MM.1S (cell line): ENCODE measurements at regions not wholly inside any gene's neighbourhood (a gene's known extent, or its start where the extent isn't known, plus 50 kb on each side); places are given as distances from the start of the nearest gene placed in this dataset.

ENCODE experiments used
- DNase-seq: peaks from one replicate; pipeline ENCODE4 v3.0.0-alpha.2; 2015
- H2AFZ ChIP-seq: fragments of 300-600 bp; sonication (generic); 2 replicates; pipeline ENCODE4 v1.6.0; 2016; ENCODE audit warnings: antibody characterized with exemption, low read length
- H3F3A ChIP-seq: fragments of 300-600 bp; sonication (generic); 2 replicates; pipeline ENCODE4 v1.6.1; 2016; ENCODE audit warnings: mild to moderate bottlenecking, antibody characterized with exemption, low read length, moderate library complexity, mixed read lengths; ENCODE audit not compliant: insufficient read depth
- H3K27ac ChIP-seq: fragments of 300-600 bp; sonication (generic); 2 replicates; pipeline ENCODE4 v1.5.1; 2016; ENCODE audit warnings: mild to moderate bottlenecking, low read length
- H3K27me3 ChIP-seq: fragments of 300-600 bp; sonication (generic); replicated peaks from 2 replicates; pipeline ENCODE4 v1.6.0; 2016; ENCODE audit warnings: low read length; ENCODE audit not compliant: insufficient read depth
- H3K36me3 ChIP-seq: fragments of 300-600 bp; sonication (generic); replicated peaks from 2 replicates; pipeline ENCODE4 v1.6.1; 2016; ENCODE audit warnings: mild to moderate bottlenecking, low read length, mixed read lengths; ENCODE audit not compliant: insufficient read depth
- H3K4me1 ChIP-seq: fragments of 300-600 bp; sonication (generic); 2 replicates; pipeline ENCODE4 v1.6.1; 2016; ENCODE audit warnings: low read length, mixed read lengths
- H3K4me2 ChIP-seq: fragments of 300-600 bp; sonication (generic); 2 replicates; pipeline ENCODE4 v1.6.0; 2016; ENCODE audit warnings: low read depth, low read length
- H3K4me3 ChIP-seq: fragments of 300-600 bp; sonication (generic); 2 replicates; pipeline ENCODE4 v1.5.1; 2016; ENCODE audit warnings: low read length, mixed read lengths
- H3K79me2 ChIP-seq: fragments of 300-600 bp; sonication (generic); 2 replicates; pipeline ENCODE4 v1.6.1; 2016; ENCODE audit warnings: mixed run types, low read length, mixed read lengths
- H3K9ac ChIP-seq: fragments of 300-600 bp; sonication (generic); 2 replicates; pipeline ENCODE4 v1.6.1; 2016; ENCODE audit warnings: low read length, mixed read lengths
- H3K9me2 ChIP-seq: fragments of 300-600 bp; sonication (generic); replicated peaks from 2 replicates; pipeline ENCODE4 v1.6.1; 2016; ENCODE audit warnings: mild to moderate bottlenecking, low read length, mixed read lengths; ENCODE audit not compliant: insufficient read depth
- H3K9me3 ChIP-seq: fragments of 300-600 bp; sonication (generic); replicated peaks from 2 replicates; pipeline ENCODE4 v1.6.1; 2016; ENCODE audit warnings: mild to moderate bottlenecking, low read length, mixed read lengths; ENCODE audit not compliant: insufficient read depth
- H4K20me1 ChIP-seq: fragments of 300-600 bp; sonication (generic); 2 replicates; pipeline ENCODE4 v1.6.1; 2016; ENCODE audit warnings: mild to moderate bottlenecking, low read length, moderate library complexity, mixed read lengths; ENCODE audit not compliant: insufficient read depth
- EZH2 ChIP-seq: fragments of 300-600 bp; sonication (generic); optimal IDR thresholded peaks from 2 replicates; pipeline ENCODE3; 2017; ENCODE audit warnings: low read depth, mild to moderate bottlenecking, antibody characterized with exemption, low read length, mixed read lengths
- EZH2phosphoT487 ChIP-seq: fragments of 300-600 bp; sonication (generic); IDR thresholded peaks from 2 replicates; pipeline ENCODE4 v1.6.1; 2018; ENCODE audit warnings: antibody characterized with exemption, low read length
- TF ChIP-seq, protein P1 (sequence below): fragments of 300-600 bp; sonication (generic); IDR thresholded peaks from 2 replicates; pipeline ENCODE4 v1.5.1; 2016; ENCODE audit warnings: antibody characterized with exemption, low read length, mixed read lengths

- Histone ChIP-seq H2AFZ (no peak overlapping the region), H3K9me3 (no peaks in the 10 kb centered on the region), H3F3A (no peaks in the 10 kb centered on the region), H3K27ac (no peak overlapping the region), H4K20me1 (no peaks in the 10 kb centered on the region), H3K9ac (no peak overlapping the region), H3K4me1 (no peaks in the 10 kb centered on the region), H3K9me2 (no peaks in the 10 kb centered on the region), H3K27me3 (no peaks in the 10 kb centered on the region), H3K4me2 (no peak overlapping the region), H3K79me2 (no peaks in the 10 kb centered on the region), H3K4me3 (no peak overlapping the region), H3K36me3 (no peaks in the 10 kb centered on the region)
- DNase-seq = no peak
- TF ChIP-seq EZH2phosphoT487 = no peak
- TF ChIP-seq, protein P1, sequence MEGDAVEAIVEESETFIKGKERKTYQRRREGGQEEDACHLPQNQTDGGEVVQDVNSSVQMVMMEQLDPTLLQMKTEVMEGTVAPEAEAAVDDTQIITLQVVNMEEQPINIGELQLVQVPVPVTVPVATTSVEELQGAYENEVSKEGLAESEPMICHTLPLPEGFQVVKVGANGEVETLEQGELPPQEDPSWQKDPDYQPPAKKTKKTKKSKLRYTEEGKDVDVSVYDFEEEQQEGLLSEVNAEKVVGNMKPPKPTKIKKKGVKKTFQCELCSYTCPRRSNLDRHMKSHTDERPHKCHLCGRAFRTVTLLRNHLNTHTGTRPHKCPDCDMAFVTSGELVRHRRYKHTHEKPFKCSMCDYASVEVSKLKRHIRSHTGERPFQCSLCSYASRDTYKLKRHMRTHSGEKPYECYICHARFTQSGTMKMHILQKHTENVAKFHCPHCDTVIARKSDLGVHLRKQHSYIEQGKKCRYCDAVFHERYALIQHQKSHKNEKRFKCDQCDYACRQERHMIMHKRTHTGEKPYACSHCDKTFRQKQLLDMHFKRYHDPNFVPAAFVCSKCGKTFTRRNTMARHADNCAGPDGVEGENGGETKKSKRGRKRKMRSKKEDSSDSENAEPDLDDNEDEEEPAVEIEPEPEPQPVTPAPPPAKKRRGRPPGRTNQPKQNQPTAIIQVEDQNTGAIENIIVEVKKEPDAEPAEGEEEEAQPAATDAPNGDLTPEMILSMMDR = no peak
- TF ChIP-seq EZH2 = no peak
These were observed 697.3 kb downstream of the TLR4 start for GRCh38 chr9:118401546-118401945.

DNA sequence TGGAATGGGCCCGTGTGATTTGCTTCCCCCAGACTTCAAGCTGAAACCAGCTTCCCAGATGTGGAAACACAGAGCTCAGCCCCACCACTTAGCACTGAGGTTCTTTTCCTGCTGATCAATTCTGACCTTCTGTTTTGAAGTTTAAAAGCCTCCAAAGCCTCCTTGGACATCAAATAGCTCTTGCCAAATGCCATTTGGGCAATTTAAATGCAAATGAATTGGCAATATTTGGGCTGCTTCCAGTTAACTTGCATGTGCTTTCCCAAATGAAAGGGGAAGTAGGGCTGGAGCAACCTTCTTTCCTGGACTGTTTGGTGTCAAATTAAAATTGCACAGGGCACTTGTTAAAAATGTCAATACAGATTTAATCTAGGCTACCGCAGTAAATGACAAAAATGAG is 710.5 kb downstream of the TLR4 start:
- H3K4me3 ChIP-seq = no peak overlapping the region
- no peaks in the 10 kb centered on the region for H3F3A ChIP-seq
- H3K9ac ChIP-seq = no peak overlapping the region
- no peaks in the 10 kb centered on the region for H3K9me2 ChIP-seq
- H2AFZ ChIP-seq = no peak overlapping the region
- DNase-seq = no peak
- no peak overlapping the region for H3K27ac ChIP-seq
- no peaks in the 10 kb centered on the region for H3K36me3 ChIP-seq
- H3K9me3 ChIP-seq = no peaks in the 10 kb centered on the region
- no peak overlapping the region for H3K4me2 ChIP-seq
- no peaks in the 10 kb centered on the region for H4K20me1 ChIP-seq
- no peaks in the 10 kb centered on the region for H3K27me3 ChIP-seq
- no peaks in the 10 kb centered on the region for H3K4me1 ChIP-seq
- TF ChIP-seq EZH2phosphoT487 (no peak), EZH2 (no peak)
- TF ChIP-seq, protein P1 = no peak
- no peaks in the 10 kb centered on the region for H3K79me2 ChIP-seq

DNA sequence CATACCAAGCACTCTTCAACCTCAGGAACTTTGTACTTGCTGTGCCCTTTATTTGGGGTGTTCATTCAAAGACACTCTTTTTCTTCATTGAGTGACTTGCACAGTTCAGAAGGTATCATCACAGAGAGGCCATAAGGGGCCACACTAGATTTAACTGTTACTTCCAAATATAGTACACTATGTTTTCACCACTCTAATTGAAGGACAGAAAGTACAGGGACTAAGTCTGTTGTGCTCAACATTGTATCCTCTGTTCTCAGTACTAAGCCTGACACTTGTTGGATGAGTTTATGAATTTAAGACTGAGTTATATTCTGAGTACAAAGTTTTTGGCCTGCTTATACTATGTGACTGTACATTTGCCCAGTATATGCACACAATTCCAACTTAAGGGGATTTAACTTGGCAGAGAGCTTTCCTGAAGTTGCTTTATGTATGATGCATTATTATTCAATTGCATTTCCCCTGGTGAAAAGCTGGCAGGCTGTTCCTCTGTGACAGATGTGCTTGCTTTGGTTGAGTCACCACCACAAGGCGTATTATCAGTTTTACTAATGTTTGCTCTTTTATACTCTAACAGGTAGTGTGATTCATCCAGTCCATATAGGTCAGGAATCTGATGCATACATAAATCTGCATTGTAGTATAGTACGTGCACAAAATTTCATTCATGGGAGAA is 714.8 kb downstream of the TLR4 start:
- H2AFZ ChIP-seq = no peak overlapping the region
- no peak overlapping the region for H3K27ac ChIP-seq
- H3K36me3 ChIP-seq = no peaks in the 10 kb centered on the region
- TF ChIP-seq EZH2 = no peak
- TF ChIP-seq EZH2phosphoT487 = no peak
- TF ChIP-seq, protein P1 = no peak
- no peaks in the 10 kb centered on the region for H3F3A ChIP-seq
- DNase-seq = no peak
- H3K9me2 ChIP-seq = no peaks in the 10 kb centered on the region
- H3K9me3 ChIP-seq = no peaks in the 10 kb centered on the region
- no peak overlapping the region for H3K4me2 ChIP-seq
- no peak overlapping the region for H3K4me3 ChIP-seq
- no peaks in the 10 kb centered on the region for H3K79me2 ChIP-seq
- H4K20me1 ChIP-seq = no peaks in the 10 kb centered on the region
- H3K27me3 ChIP-seq = no peaks in the 10 kb centered on the region
- no peak overlapping the region for H3K9ac ChIP-seq
- H3K4me1 ChIP-seq = no peaks in the 10 kb centered on the region
